CD4-positive, alpha-beta memory T cell (primary cell): ENCODE measurements at regions not wholly inside any gene's neighbourhood (a gene's known extent, or its start where the extent isn't known, plus 50 kb on each side); places are given as distances from the start of the nearest gene placed in this dataset.

Source experiments
- CTCF ChIA-PET: fragments of 350-600 bp; sonication (Branson Sonifier 250); formaldehyde crosslinking; loops from one replicate; lab custom pipeline; 2021; ENCODE audit warnings: inconsistent platforms; ENCODE audit not compliant: partially characterized antibody; lab: Charles Lee
- POLR2A ChIA-PET: fragments of 350-600 bp; sonication (Branson Sonifier 250); formaldehyde crosslinking; loops from one replicate; lab custom pipeline; 2021; ENCODE audit not compliant: partially characterized antibody; lab: Charles Lee
- DNase-seq, 5 donors: peaks; one replicate each; pipeline versions ENCODE4 v3.0.0 to v3.0.0-alpha.2; 2020 to 2022; ENCODE audit warnings: mixed read lengths in 1 of 5
- H3K27ac ChIP-seq: one replicate; pipeline ENCODE4 v1.7.0; 2013; ENCODE audit warnings: low read depth, low read length
- H3K27me3 ChIP-seq: 2 replicates; pipeline ENCODE4 v1.7.0; 2013; ENCODE audit warnings: mild to moderate bottlenecking, low read length, moderate library complexity; ENCODE audit not compliant: insufficient read depth
- H3K36me3 ChIP-seq: 2 replicates; pipeline ENCODE4 v1.7.0; 2013; ENCODE audit warnings: mild to moderate bottlenecking, low read length, moderate library complexity; ENCODE audit not compliant: insufficient read depth
- H3K4me1 ChIP-seq: 2 replicates; pipeline ENCODE4 v1.7.0; 2013; ENCODE audit warnings: mild to moderate bottlenecking, low read length, moderate library complexity; ENCODE audit not compliant: insufficient read depth
- H3K4me3 ChIP-seq, 2 donors: one replicate each; pipeline ENCODE4 v1.7.0; 2013; ENCODE audit warnings: low read length in 2 of 2, mild to moderate bottlenecking in 1 of 2
- H3K9me3 ChIP-seq, 2 donors: one replicate each; pipeline ENCODE4 v1.7.0; 2013; ENCODE audit warnings: low read length in 2 of 2, control low read depth in 1 of 2; ENCODE audit not compliant: control insufficient read depth in 1 of 2
- H3K27ac Mint-ChIP-seq, 7 donors: one replicate each; pipeline ENCODE4 v1.8.0; 2020 to 2021; ENCODE audit warnings: mixed read lengths in 7 of 7, mild to moderate bottlenecking in 6 of 7, inconsistent platforms in 3 of 7, moderate library complexity in 3 of 7
- H3K27me3 Mint-ChIP-seq, 2 donors: one replicate each; pipeline ENCODE4 v1.8.0; 2020 to 2021; ENCODE audit warnings: mixed read lengths in 2 of 2
- H3K36me3 Mint-ChIP-seq, 2 donors: one replicate each; pipeline ENCODE4 v1.8.0; 2020 to 2021; ENCODE audit warnings: mixed read lengths in 2 of 2, inconsistent platforms in 1 of 2, mild to moderate bottlenecking in 1 of 2
- H3K4me1 Mint-ChIP-seq, 4 donors: one replicate each; pipeline ENCODE4 v1.8.0; 2020 to 2021; ENCODE audit warnings: mixed read lengths in 4 of 4, mild to moderate bottlenecking in 1 of 4
- H3K4me3 Mint-ChIP-seq, 8 donors: one replicate each; pipeline ENCODE4 v1.8.0; 2020 to 2021; ENCODE audit warnings: mixed read lengths in 8 of 8, mild to moderate bottlenecking in 7 of 8, moderate library complexity in 6 of 8, inconsistent platforms in 3 of 8
- H3K9me3 Mint-ChIP-seq, 8 donors: one replicate each; pipeline ENCODE4 v1.8.0; 2020 to 2021; ENCODE audit warnings: mixed read lengths in 8 of 8, mild to moderate bottlenecking in 5 of 8, inconsistent platforms in 3 of 8, moderate library complexity in 1 of 8
- intact Hi-C: fragments of 100-400 bp; cut with micrococcal nuclease; formaldehyde crosslinking; loops from one replicate; pipeline ENCODE4 v1.15.1; 2023

DNA sequence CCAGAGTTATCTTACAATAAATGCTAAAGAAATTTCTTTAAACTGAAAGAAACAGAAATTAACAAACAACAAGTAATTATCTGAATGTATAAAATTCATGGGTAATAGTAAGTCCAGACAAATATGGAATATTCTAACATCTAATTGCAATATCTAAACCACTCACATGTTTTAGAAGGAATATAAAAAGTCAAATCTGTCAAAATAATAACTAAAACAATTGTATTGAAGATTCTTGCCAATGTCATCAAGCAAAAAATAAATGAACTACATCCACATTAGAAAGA lies 942.9 kb upstream of the PCDH20 start:
- no peaks in the 10 kb centered on the region for H3K27me3 Mint-ChIP-seq
- H3K9me3 Mint-ChIP-seq: peaks cover 0 to 6% (median 2%) of the 10 kb centered on the region in 8 donors
- Histone ChIP-seq H3K27me3 (no peaks in the 10 kb centered on the region), H3K9me3 (no peaks in the 10 kb centered on the region), H3K27ac (no peak overlapping the region), H3K36me3 (no peaks in the 10 kb centered on the region), H3K4me1 (no peaks in the 10 kb centered on the region), H3K4me3 (no peak overlapping the region)
- H3K4me1 Mint-ChIP-seq: no peaks in the 10 kb centered on the region
- CTCF ChIA-PET: no interaction called here
- POLR2A ChIA-PET: no interaction called here
- H3K27ac Mint-ChIP-seq: no peak overlapping the region
- no peak overlapping the region for H3K4me3 Mint-ChIP-seq
- H3K36me3 Mint-ChIP-seq: no peaks in the 10 kb centered on the region
- no peak for DNase-seq
- intact Hi-C loops: no loop called here

DNA sequence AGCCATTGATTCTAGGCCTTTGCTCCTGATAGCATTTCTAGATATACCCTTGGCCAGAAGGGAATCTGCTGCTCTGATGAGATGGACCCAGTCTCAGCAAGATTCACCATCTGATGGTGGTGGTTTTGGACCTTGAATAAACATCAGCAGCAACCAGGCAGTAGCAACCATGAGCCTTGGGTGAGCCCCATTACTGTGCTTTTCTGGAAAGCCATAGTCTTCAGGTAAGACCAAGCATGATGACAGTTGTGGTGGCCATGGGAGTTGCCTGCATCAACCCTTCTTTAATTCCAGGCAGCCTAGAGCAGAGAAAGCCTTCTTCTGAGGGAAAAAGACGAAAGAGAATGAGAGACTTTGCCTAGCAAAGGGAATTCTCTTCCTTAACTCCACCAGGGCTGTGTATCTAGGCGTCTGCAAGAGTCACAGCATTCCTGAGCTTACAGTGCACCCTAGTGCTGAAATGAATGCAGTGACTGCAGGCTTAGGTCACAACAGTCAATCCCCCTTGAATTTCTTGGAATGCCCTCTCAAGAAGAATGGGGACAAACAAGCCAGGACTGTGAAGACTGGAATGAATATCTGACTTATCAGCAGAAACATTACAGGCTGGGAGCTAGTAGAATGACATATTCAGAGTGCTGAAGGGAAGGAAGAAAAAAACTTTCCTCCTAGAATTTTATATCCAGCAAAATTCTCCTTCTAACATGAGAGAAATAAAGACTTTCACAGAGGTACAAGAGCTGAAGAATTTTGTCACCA lies 942.4 kb upstream of the PCDH20 start:
- Mint-ChIP-seq H3K9me3 (peaks cover 0 to 6% (median 2%) of the 10 kb centered on the region in 8 donors), H3K4me3 (no peak overlapping the region), H3K36me3 (no peaks in the 10 kb centered on the region), H3K4me1 (no peaks in the 10 kb centered on the region), H3K27ac (no peak overlapping the region), H3K27me3 (no peaks in the 10 kb centered on the region)
- no peak overlapping the region for H3K27ac ChIP-seq
- DNase-seq: no peak
- ChIA-PET POLR2A (no interaction called here), CTCF (no interaction called here)
- H3K36me3 ChIP-seq: no peaks in the 10 kb centered on the region
- H3K9me3 ChIP-seq: no peaks in the 10 kb centered on the region
- intact Hi-C loops: no loop called here
- no peak overlapping the region for H3K4me3 ChIP-seq
- no peaks in the 10 kb centered on the region for H3K4me1 ChIP-seq
- H3K27me3 ChIP-seq: no peaks in the 10 kb centered on the region

DNA sequence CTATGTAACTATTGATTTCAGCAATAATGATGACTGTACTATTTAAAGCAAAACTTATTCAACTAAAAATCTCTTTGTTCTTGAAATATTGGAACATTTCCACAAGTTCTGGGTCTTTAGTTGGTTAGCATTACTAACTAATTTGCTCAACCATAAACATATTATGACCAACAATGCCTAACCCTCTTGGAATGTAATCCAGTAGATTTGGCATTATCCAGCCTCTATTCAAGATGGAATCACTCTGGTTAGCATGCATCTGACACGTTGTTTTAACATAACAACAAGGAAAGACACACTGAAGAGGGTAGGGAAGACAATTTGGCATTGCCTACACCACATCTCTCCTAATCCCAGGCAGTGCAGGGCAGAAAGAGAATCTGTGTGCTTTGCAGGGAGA lies 941.3 kb upstream of the PCDH20 start:
- Histone ChIP-seq H3K4me3 (no peak overlapping the region), H3K27ac (no peak overlapping the region), H3K4me1 (no peaks in the 10 kb centered on the region), H3K27me3 (no peaks in the 10 kb centered on the region), H3K36me3 (no peaks in the 10 kb centered on the region), H3K9me3 (no peaks in the 10 kb centered on the region)
- no peak for DNase-seq
- intact Hi-C loops: no loop called here
- Mint-ChIP-seq H3K4me3 (no peak overlapping the region), H3K27me3 (no peaks in the 10 kb centered on the region), H3K4me1 (no peaks in the 10 kb centered on the region), H3K27ac (no peak overlapping the region), H3K36me3 (no peaks in the 10 kb centered on the region), H3K9me3 (peaks cover 0 to 8% (median 3%) of the 10 kb centered on the region in 8 donors)
- CTCF ChIA-PET: no interaction called here
- POLR2A ChIA-PET: no interaction called here

DNA sequence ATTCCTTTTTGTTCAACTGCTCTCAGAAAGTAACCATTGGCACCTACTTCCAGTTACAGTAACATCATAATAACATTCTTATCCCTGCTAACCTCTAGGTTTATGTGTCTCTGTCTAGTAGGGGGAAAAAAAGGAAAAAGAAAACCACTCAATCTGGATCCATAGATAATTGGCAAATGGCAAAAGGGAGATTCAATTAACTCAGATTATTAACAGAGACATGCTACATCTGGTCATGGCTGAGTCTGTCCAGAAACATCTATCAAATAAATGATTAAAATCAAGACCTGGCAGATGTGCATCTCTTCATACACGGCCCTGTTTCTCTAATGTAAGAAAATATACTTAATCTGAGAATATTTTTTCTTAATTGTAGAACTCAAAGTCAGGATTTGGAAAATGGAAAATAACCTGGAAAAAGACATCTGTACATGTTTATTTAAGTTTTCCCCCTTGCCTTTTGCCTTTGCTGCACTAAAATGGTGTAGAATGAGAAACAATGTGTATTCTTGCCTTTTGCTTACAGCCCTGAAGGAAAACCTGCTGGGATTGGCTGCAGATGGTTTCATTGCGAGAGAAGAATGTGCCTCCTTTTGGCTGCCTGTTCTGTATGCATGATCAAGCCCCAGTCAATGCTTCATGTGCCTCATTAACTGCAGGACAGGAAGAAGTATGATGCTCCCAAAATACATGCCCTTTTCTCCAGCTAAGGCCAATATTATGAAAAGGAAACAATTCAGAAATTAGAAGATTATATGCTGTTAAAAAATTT lies 921.6 kb upstream of the PCDH20 start:
- Mint-ChIP-seq H3K27me3 (no peaks in the 10 kb centered on the region), H3K4me3 (no peak overlapping the region), H3K4me1 (no peaks in the 10 kb centered on the region), H3K36me3 (no peaks in the 10 kb centered on the region), H3K9me3 (peaks cover 0 to 6% (median 1%) of the 10 kb centered on the region in 8 donors), H3K27ac (no peak overlapping the region)
- ChIA-PET CTCF (no interaction called here), POLR2A (no interaction called here)
- no peaks in the 10 kb centered on the region for H3K9me3 ChIP-seq
- no peaks in the 10 kb centered on the region for H3K27me3 ChIP-seq
- H3K36me3 ChIP-seq: no peaks in the 10 kb centered on the region
- H3K4me3 ChIP-seq: no peak overlapping the region
- H3K27ac ChIP-seq: no peak overlapping the region
- H3K4me1 ChIP-seq: no peaks in the 10 kb centered on the region
- no peak for DNase-seq
- intact Hi-C loops: no loop called here

DNA sequence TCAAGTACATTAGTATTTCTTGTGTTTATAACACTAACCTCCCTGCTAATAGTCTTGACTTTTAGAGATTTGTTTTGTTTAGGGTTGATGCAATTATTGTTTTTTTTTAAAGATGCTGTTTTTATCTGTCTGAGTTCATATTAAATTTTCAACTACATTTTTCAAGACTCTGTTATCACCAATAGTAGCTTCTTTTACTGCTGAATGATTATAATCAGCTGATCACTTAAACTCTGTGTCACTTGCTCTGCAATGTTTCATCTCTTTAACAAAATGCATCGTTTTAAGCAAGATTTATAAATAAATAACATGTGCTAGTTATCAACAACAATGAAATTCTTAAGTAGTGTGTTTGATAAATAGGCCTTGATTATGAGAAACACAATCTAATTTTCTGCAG lies 920.9 kb upstream of the PCDH20 start:
- no peaks in the 10 kb centered on the region for H3K36me3 ChIP-seq
- no peak for DNase-seq
- H3K9me3 ChIP-seq: no peaks in the 10 kb centered on the region
- Mint-ChIP-seq H3K27ac (no peak overlapping the region), H3K36me3 (no peaks in the 10 kb centered on the region), H3K4me1 (no peaks in the 10 kb centered on the region), H3K9me3 (peaks cover 0 to 7% (median 3%) of the 10 kb centered on the region in 8 donors), H3K4me3 (no peak overlapping the region), H3K27me3 (no peaks in the 10 kb centered on the region)
- intact Hi-C loops: no loop called here
- CTCF ChIA-PET: no interaction called here
- POLR2A ChIA-PET: no interaction called here
- no peak overlapping the region for H3K4me3 ChIP-seq
- no peaks in the 10 kb centered on the region for H3K27me3 ChIP-seq
- H3K27ac ChIP-seq: no peak overlapping the region
- no peaks in the 10 kb centered on the region for H3K4me1 ChIP-seq

DNA sequence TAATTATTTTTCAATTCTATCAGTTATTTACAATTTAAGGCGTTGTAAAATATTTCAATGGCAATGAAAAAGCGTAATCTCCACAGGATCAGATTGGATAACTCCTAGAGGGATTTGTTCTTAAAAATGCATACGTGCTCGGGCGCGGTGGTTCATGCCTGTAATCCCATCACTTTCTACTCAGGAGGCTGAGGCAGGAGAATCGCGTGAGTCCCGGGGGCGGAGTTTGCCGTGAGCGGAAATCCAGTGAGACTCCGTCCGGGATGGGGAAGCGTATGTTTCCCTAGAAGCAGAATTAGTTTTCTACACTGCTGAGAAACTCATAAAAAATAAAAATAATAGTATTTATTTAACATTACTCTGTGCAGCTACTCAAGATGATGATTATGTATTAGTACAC lies 917.8 kb upstream of the PCDH20 start:
- CTCF ChIA-PET: no interaction called here
- no peak for DNase-seq
- Mint-ChIP-seq H3K27me3 (no peaks in the 10 kb centered on the region), H3K4me1 (no peaks in the 10 kb centered on the region), H3K36me3 (no peaks in the 10 kb centered on the region), H3K9me3 (peaks cover 0 to 10% (median 6%) of the 10 kb centered on the region in 8 donors), H3K27ac (no peak overlapping the region), H3K4me3 (no peak overlapping the region)
- POLR2A ChIA-PET: no interaction called here
- intact Hi-C loops: no loop called here
- no peaks in the 10 kb centered on the region for H3K4me1 ChIP-seq
- H3K27ac ChIP-seq: no peak overlapping the region
- H3K27me3 ChIP-seq: no peaks in the 10 kb centered on the region
- no peak overlapping the region for H3K4me3 ChIP-seq
- H3K9me3 ChIP-seq: no peaks in the 10 kb centered on the region
- H3K36me3 ChIP-seq: no peaks in the 10 kb centered on the region

DNA sequence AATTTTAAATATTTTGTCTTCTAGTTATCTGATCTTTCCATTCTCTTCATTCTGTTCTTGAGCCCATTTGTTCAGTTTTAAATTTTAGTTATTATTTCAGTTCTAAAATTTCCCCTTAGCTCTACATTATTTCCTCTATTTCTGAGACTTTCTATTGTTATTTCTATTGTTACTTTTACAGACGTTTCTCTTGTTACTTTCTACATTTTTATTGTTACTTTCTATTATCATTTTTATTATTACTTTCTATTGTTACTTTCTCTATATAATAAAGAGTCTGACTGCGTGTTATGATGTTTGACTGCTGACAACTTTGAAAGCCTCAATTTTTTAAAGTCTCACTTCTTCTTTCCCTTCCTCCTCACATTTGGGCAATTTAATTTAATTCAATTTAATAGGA lies 915.7 kb upstream of the PCDH20 start:
- Histone ChIP-seq H3K36me3 (no peaks in the 10 kb centered on the region), H3K27me3 (no peaks in the 10 kb centered on the region), H3K4me1 (no peaks in the 10 kb centered on the region), H3K4me3 (no peak overlapping the region), H3K27ac (no peak overlapping the region), H3K9me3 (no peaks in the 10 kb centered on the region)
- Mint-ChIP-seq H3K27ac (no peak overlapping the region), H3K4me1 (no peaks in the 10 kb centered on the region), H3K36me3 (no peaks in the 10 kb centered on the region), H3K27me3 (no peaks in the 10 kb centered on the region), H3K4me3 (no peak overlapping the region), H3K9me3 (peaks cover 2 to 20% (median 9%) of the 10 kb centered on the region in 8 donors)
- ChIA-PET CTCF (no interaction called here), POLR2A (no interaction called here)
- intact Hi-C loops: no loop called here
- DNase-seq: no peak
